ENCODE measurements at regions not wholly inside any gene's neighbourhood (a gene's known extent, or its start where the extent isn't known, plus 50 kb on each side); places are given as distances from the start of the nearest gene placed in this dataset.

DNA sequence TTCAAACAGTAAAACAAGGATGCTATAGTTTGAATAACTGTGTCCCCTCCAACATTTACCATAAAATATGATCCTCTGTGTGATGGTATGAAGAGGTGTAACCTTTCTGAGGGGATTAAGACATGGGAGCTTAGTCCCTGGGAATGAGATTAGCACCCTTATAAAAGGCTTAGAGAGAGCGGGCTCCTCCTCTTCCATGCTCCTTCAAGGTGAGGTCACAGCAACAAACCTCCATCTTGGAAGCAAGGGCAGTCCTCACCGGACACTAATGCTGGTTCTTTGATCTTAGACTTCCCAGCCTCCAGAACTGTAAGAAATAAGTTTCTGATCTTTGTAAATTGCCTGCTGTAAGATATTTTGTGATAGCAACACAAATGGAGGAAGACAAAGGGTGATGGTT, 700.3 kb downstream of the TMEM182 start:
- Histone ChIP-seq H3K4me3 (no peak overlapping the region), H3K27ac (no peak overlapping the region), H3K27me3 (no peaks in the 10 kb centered on the region), H3K36me3 (no peaks in the 10 kb centered on the region), H3K4me1 (no peaks in the 10 kb centered on the region), H3K9me3 (no peaks in the 10 kb centered on the region)
- intact Hi-C loops (cut with DNase I; ENCODE audit: low total_unique reads) = no loop called here
- TF ChIP-seq POLR2A (IDR thresholded peaks at IDR 0.05) (no peak), POLR2AphosphoS5 (IDR thresholded peaks at IDR 0.05) (no peak), EP300 (IDR thresholded peaks at IDR 0.05) (no peak)
- TF ChIP-seq, protein P1, sequence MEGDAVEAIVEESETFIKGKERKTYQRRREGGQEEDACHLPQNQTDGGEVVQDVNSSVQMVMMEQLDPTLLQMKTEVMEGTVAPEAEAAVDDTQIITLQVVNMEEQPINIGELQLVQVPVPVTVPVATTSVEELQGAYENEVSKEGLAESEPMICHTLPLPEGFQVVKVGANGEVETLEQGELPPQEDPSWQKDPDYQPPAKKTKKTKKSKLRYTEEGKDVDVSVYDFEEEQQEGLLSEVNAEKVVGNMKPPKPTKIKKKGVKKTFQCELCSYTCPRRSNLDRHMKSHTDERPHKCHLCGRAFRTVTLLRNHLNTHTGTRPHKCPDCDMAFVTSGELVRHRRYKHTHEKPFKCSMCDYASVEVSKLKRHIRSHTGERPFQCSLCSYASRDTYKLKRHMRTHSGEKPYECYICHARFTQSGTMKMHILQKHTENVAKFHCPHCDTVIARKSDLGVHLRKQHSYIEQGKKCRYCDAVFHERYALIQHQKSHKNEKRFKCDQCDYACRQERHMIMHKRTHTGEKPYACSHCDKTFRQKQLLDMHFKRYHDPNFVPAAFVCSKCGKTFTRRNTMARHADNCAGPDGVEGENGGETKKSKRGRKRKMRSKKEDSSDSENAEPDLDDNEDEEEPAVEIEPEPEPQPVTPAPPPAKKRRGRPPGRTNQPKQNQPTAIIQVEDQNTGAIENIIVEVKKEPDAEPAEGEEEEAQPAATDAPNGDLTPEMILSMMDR (IDR thresholded peaks at IDR 0.05) = no peak
- no peak for DNase-seq
- 81 to 85% (median 84%) methylated on average over 2 of the region's 2 CpGs for WGBS, 5 donors

DNA sequence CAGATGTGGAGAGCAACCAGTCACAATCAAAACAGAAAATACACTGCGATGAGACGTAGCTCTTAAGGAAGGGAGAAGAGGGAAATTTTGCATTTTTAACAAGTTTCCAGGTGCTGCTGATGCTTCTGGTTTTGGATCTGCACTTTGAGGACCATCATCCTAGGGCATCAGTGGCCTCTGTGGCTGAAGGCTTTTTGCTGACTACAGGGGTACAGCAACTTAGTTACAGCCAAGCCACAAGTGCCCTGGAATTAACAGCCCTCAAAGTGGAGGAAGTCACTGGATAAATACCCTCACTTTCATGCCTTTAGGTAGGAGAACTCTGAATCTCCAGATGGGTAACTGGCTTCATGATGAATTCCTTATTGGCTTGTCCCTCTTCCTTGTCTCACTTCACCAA, 700.9 kb downstream of the TMEM182 start:
- H3K9me3 ChIP-seq = no peaks in the 10 kb centered on the region
- 86 to 96% (median 89%) methylated on average over 2 of the region's 2 CpGs for WGBS, 5 donors
- H3K4me1 ChIP-seq = no peaks in the 10 kb centered on the region
- no peaks in the 10 kb centered on the region for H3K27me3 ChIP-seq
- H3K36me3 ChIP-seq = no peaks in the 10 kb centered on the region
- no peak for DNase-seq
- H3K27ac ChIP-seq = no peak overlapping the region
- intact Hi-C loops (cut with DNase I; ENCODE audit: low total_unique reads) = no loop called here
- H3K4me3 ChIP-seq = no peak overlapping the region
- TF ChIP-seq POLR2A (IDR thresholded peaks at IDR 0.05) (no peak), POLR2AphosphoS5 (IDR thresholded peaks at IDR 0.05) (no peak), EP300 (IDR thresholded peaks at IDR 0.05) (no peak)
- TF ChIP-seq, protein P1 (IDR thresholded peaks at IDR 0.05) = no peak

GRCh38 chr2:103464831-103465230, 703.0 kb downstream of the TMEM182 start:
- no peak for DNase-seq
- 53 to 76% (median 69%) methylated on average over 7 of the region's 7 CpGs for WGBS, 5 donors
- no peaks in the 10 kb centered on the region for H3K27me3 ChIP-seq
- H3K4me1 ChIP-seq = no peaks in the 10 kb centered on the region
- TF ChIP-seq EP300 (IDR thresholded peaks at IDR 0.05) = no peak
- TF ChIP-seq POLR2A (IDR thresholded peaks at IDR 0.05) = no peak
- no peak for TF ChIP-seq POLR2AphosphoS5 (IDR thresholded peaks at IDR 0.05)
- TF ChIP-seq, protein P1 (IDR thresholded peaks at IDR 0.05) = no peak
- H3K9me3 ChIP-seq = no peaks in the 10 kb centered on the region
- intact Hi-C loops (cut with DNase I; ENCODE audit: low total_unique reads) = no loop called here
- H3K4me3 ChIP-seq = no peak overlapping the region
- no peaks in the 10 kb centered on the region for H3K36me3 ChIP-seq
- H3K27ac ChIP-seq = no peak overlapping the region

GRCh38 chr2:103469800-103470199, 708.0 kb downstream of the TMEM182 start:
- H3K9me3 ChIP-seq = no peaks in the 10 kb centered on the region
- TF ChIP-seq POLR2AphosphoS5 (IDR thresholded peaks at IDR 0.05) = no peak
- no peaks in the 10 kb centered on the region for H3K27me3 ChIP-seq
- no peak for DNase-seq
- H3K27ac ChIP-seq = no peak overlapping the region
- no peak overlapping the region for H3K4me3 ChIP-seq
- WGBS, 5 donors = 94 to 100% (median 97%) methylated on average over 1 of the region's 1 CpG
- no peaks in the 10 kb centered on the region for H3K4me1 ChIP-seq
- intact Hi-C loops (cut with DNase I; ENCODE audit: low total_unique reads) = no loop called here
- no peaks in the 10 kb centered on the region for H3K36me3 ChIP-seq

GRCh38 chr2:103484906-103485305, 723.1 kb downstream of the TMEM182 start:
- DNase-seq = no peak
- no peak overlapping the region for H3K4me3 ChIP-seq
- no peaks in the 10 kb centered on the region for H3K4me1 ChIP-seq
- TF ChIP-seq POLR2A (IDR thresholded peaks at IDR 0.05) (no peak), POLR2AphosphoS5 (IDR thresholded peaks at IDR 0.05) (no peak)
- H3K27me3 ChIP-seq = no peaks in the 10 kb centered on the region
- H3K27ac ChIP-seq = no peak overlapping the region
- no peaks in the 10 kb centered on the region for H3K9me3 ChIP-seq
- H3K36me3 ChIP-seq = no peaks in the 10 kb centered on the region
- 64 to 85% (median 79%) methylated on average over 1 of the region's 1 CpG for WGBS, 5 donors
- intact Hi-C loops (cut with DNase I; ENCODE audit: low total_unique reads) = no loop called here
